ENCODE measurements at regions not wholly inside any gene's neighbourhood (a gene's known extent, or its start where the extent isn't known, plus 50 kb on each side); places are given as distances from the start of the nearest gene placed in this dataset.

GRCh38 chr18:78622251-78622906 lies 357.2 kb upstream of the SALL3 start:
- DNase-seq, result no peak

- DNase-seq, result no peak
Measured at GRCh38 chr18:78622907-78623541, 356.6 kb upstream of the SALL3 start.

- no peak for DNase-seq
Measured at GRCh38 chr18:78624646-78625279, 354.9 kb upstream of the SALL3 start.

- DNase-seq, result no peak
Measured at GRCh38 chr18:78625847-78626246, 353.8 kb upstream of the SALL3 start.

GRCh38 chr18:78627551-78628346 lies 351.9 kb upstream of the SALL3 start:
- DNase-seq, result no peak

GRCh38 chr18:78629426-78629825 lies 350.2 kb upstream of the SALL3 start:
- no peak for DNase-seq

- DNase-seq, result no peak
Measured at GRCh38 chr18:78630356-78630755, 349.3 kb upstream of the SALL3 start.

- DNase-seq, result no peak
Measured at GRCh38 chr18:78630981-78631510, 348.6 kb upstream of the SALL3 start.

GRCh38 chr18:78632111-78632541 lies 347.5 kb upstream of the SALL3 start:
- no peak for DNase-seq

- DNase-seq, result no peak
Measured at GRCh38 chr18:78634061-78634696, 345.4 kb upstream of the SALL3 start.

GRCh38 chr18:78635093-78635800 lies 344.4 kb upstream of the SALL3 start:
- no peak for DNase-seq

GRCh38 chr18:78636260-78636659 lies 343.4 kb upstream of the SALL3 start:
- DNase-seq, result no peak

- DNase-seq, result no peak
Measured at GRCh38 chr18:78637442-78638402, 341.9 kb upstream of the SALL3 start.

GRCh38 chr18:78639006-78639950 lies 340.3 kb upstream of the SALL3 start:
- no peak for DNase-seq

- DNase-seq, result no peak
Measured at GRCh38 chr18:78640246-78640995, 339.2 kb upstream of the SALL3 start.

- no peak for DNase-seq
Measured at GRCh38 chr18:78641689-78642231, 337.9 kb upstream of the SALL3 start.

GRCh38 chr18:78642296-78642951 lies 337.2 kb upstream of the SALL3 start:
- no peak for DNase-seq

- no peak for DNase-seq
Measured at GRCh38 chr18:78643004-78643403, 336.6 kb upstream of the SALL3 start.

All from activated CD8-positive, alpha-beta memory T cell treated with anti-CD3 and anti-CD28 coated beads for 24 hours (primary cell).